HG02981 (cell line): ENCODE measurements at regions not wholly inside any gene's neighbourhood (a gene's known extent, or its start where the extent isn't known, plus 50 kb on each side); places are given as distances from the start of the nearest gene placed in this dataset.
"Not testable (repeated sequence)": the region's sequence is repeated elsewhere in the genome, so short reads cannot be mapped to it uniquely, and the experiment has no call there.

ENCODE experiments used
- ATAC-seq: cut with Tn5 transposase; IDR thresholded peaks from one replicate; pipeline ENCODE4 v1.9.1; 2021; ENCODE audit warnings: mild to moderate bottlenecking, moderate library complexity; ENCODE audit not compliant: unreplicated experiment

DNA sequence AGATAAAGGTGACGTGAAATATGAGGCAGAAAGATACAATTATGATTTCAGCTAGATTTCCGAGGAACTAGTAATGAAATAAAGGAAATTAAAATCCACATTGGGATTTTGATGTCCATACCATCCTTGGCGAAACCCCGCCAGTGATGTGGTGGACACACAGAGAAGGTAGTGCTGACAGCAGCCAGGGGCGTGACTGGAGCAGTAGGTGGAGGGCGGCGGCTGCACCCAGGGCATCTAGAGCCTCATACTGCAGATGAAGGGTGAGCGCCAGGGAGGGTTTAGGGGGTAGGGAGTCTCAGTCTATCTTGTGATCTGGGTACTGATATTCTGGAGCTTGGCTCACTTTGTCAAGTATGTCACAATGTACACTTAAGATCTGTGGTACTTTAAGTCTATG is 855.5 kb upstream of the POM121L12 start:
- no peak for ATAC-seq

GRCh38 chr7:52168085-52168484 is 851.5 kb upstream of the COBL start:
- no peak for ATAC-seq

- ATAC-seq, result no peak
Observed at GRCh38 chr7:52163311-52163710, 846.7 kb upstream of the COBL start.

- no peak for ATAC-seq
Observed at GRCh38 chr7:52161483-52161882, 844.9 kb upstream of the COBL start.

DNA sequence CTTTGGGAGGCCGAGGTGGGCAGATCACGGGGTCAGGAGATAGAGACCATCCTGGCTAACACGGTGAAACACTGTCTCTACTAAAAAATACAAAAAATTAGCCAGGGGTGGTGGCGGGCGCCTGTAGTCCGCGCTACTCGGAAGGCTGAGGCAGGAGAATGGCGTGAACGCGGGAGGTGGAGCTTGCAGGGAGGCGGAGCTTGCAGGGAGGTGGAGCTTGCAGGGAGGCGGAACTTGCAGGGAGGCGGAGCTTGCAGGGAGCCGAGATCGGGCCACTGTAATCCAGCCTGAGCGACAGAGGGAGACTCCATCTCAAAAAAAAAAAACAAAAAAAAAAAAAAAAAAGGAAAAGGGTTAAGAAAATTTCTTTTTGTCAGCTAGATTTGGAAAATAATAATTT is 842.8 kb upstream of the COBL start:
- not testable (repeated sequence) for ATAC-seq

GRCh38 chr7:52154382-52154781 is 837.8 kb upstream of the COBL start:
- no peak for ATAC-seq

GRCh38 chr7:52151559-52151958 is 835.0 kb upstream of the COBL start:
- ATAC-seq, result no peak

DNA sequence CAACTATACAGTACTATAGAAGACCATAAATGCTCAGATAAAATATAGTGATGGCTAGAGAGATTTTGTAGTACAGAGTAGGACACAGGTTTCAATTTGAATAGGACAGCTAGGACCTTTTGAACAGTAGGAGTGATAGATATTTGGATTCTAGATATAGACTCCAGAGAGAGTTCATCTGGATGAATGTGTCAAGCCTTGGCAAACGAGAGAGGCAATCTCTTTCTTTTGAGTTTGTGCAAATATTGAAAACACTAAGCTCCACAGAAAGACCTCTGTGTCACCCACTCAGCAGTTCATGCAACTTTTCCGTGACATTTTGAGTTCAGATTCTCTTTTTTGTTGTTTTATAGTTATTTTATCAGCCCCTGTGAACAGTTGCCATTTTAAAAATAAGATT is 834.3 kb upstream of the COBL start:
- ATAC-seq, result no peak

DNA sequence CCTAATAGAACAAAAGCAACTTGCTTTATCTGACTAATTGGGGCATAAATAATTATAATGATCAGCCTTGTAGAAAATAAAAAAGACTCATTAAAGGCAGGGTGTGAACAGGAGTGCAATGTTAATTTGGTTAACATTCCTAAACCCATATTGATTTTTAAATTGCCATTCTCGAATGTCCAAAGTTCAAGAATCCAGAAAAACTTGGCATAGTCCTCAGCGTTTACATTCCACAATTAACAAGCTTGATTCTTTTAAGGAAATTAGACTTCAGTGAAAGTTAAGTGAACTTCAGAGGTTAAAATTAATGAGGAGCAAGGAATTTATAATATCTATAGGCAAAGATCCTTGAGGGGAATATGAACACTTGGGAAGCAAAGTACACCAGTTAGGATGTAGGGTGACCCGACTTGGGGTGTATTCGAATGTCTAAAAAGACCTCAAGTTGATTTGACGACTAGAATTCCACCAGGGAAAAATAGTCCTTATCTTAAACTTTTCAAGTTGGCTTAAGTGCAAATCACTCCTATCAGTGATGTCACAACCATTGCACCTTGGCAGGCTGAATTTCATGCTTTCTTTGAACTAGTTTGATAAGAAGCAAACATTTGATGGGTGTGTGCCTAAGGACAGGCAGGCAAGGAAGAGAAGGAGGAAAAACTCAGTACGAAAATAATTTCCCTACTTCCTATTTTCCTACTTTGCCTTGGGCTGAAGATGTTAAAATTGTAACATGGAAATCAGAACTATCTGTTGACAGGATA is 830.4 kb upstream of the COBL start:
- no peak for ATAC-seq

GRCh38 chr7:52143219-52143618 is 826.6 kb upstream of the COBL start:
- no peak for ATAC-seq

- ATAC-seq, result no peak
Observed at GRCh38 chr7:52140851-52141250, 824.2 kb upstream of the COBL start.

DNA sequence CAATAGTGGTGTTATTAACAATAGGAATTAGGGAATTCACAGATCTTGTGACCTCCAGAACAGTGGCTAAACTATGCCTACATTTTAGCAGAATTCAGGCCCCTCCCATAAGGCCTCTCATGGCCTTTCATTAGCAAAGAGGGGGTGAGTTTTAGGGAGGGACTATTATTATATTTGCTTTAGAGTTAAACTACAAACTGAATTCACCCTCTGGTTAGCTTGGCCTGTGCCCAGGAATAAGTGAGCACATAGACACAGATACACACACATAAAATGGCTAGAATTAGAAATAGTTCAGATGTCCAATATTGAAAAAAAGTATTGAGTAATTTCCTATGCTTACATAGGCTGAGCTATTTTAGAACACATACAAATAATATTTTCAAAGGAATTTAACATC is 818.8 kb upstream of the COBL start:
- no peak for ATAC-seq

DNA sequence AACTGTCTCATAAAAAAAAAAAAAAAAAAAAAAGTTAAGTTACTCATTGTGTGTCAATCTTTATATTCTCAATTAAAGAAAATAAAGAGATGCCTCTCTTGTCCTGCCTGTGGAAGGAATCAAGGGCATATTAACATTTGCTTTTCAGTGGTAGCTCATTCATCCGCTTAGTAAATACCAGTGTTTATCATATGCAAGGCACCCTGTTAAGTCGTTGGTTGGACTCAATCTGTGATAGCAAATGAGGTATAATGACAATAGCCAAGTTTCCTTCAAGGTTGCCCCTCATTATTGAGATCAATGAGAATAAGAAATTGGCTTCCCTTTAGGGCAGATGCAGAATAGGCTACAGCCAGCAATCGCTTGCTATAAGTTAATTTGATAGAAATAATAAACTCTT is 812.7 kb upstream of the COBL start:
- no peak for ATAC-seq

- no peak for ATAC-seq
Observed at GRCh38 chr7:52120912-52121311, 804.3 kb upstream of the COBL start.

GRCh38 chr7:52119537-52119936 is 802.9 kb upstream of the COBL start:
- no peak for ATAC-seq

- no peak for ATAC-seq
Observed at GRCh38 chr7:52114509-52114908, 797.9 kb upstream of the COBL start.

- ATAC-seq, result no peak
Observed at GRCh38 chr7:52114056-52114455, 797.4 kb upstream of the COBL start.

GRCh38 chr7:52107355-52107754 is 790.7 kb upstream of the COBL start:
- ATAC-seq, result no peak

- ATAC-seq, result no peak
Observed at GRCh38 chr7:52095861-52096260, 779.3 kb upstream of the COBL start.

DNA sequence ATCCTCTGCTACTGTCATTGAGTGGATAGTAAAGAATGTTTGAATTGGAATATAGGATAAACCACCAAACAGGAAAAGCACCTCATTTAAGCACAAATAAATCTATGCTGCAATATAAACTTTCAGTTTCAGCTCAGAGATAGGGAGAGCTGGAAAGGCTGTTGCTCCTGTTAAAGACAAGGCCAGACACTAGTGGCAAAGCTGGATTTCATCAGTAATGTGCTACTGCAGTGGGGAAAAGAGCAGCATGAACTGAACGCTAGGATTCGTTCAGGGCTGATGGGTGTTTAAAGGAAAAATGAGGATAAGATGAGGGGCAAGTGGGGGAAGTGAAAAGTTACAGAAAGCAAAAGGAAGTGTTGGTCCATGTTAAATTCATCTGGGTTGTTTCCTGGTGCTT is 775.4 kb upstream of the COBL start:
- no peak for ATAC-seq

GRCh38 chr7:52091101-52091500 is 774.5 kb upstream of the COBL start:
- ATAC-seq, result no peak

DNA sequence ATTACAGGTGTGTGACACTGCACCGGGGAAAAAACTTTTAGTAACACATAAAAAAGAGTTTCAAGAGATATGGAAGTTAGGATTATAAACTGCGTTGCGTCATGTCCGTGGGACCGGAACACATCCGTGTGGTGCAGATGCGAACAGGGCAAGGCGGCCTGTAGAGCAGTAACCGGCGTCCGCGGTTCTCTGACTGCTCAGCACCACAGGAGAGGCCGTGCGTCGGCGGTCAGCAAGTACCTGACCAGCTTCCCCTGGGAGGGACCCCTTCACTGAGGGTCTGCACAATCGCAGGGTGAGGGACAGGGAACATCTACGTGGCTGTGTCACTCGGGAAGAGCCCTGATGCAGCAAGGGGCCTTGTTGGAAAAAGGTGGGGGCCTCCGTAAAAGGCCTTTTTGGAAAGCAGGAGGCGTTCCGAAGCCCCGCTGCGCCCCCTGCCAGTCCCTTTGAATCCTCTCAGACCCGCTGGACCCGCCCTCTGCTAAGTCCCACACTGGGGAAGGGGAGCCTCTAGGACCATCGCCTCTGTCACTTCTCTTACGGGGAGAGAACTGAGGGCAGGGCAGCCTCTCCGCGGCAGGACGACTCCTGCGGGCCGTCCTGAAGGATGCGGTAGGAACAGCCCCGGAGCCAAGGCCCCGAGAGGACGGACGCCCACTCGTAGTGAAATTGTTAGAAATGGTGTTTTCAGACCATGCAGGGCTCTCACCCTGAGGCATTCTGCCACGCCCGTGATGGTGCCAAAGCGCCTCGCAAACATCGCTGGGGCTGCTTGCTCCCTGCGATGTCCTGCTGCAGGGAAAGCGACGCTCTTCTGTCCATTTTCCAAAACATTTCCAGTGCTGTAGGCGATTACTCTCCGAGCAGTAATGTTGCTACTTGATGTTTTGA is 771.6 kb upstream of the COBL start:
- no peak for ATAC-seq
